Breast epithelium (tissue), 4 donors: ENCODE measurements at regions not wholly inside any gene's neighbourhood (a gene's known extent, or its start where the extent isn't known, plus 50 kb on each side); places are given as distances from the start of the nearest gene placed in this dataset.

Experiments
- DNase-seq, 2 donors: peaks; one replicate each; pipeline ENCODE4 v3.0.0-alpha.2; 2019; ENCODE audit warnings: low spot score in 2 of 2
- H3K27ac ChIP-seq, 2 donors: fragments of 200-600 bp; sonication (generic) in 1 of 2; one replicate each; pipeline ENCODE4 v1.5.1; 2016 to 2019; ENCODE audit warnings: mild to moderate bottlenecking in 1 of 2
- H3K27me3 ChIP-seq, 2 donors: fragments of 200-600 bp; sonication (generic) in 1 of 2; one replicate each; pipeline versions ENCODE4 v1.5.1 to v1.6.0; 2017 to 2019; ENCODE audit warnings: control low read depth in 1 of 2, mild to moderate bottlenecking in 1 of 2
- H3K36me3 ChIP-seq: fragments of 200-600 bp; one replicate; pipeline ENCODE4 v1.5.1; 2019
- H3K4me1 ChIP-seq, 2 donors: fragments of 200-600 bp; sonication (generic); one replicate each; pipeline ENCODE4 v1.5.1; 2016 to 2019; ENCODE audit warnings: control low read depth in 1 of 2
- H3K4me3 ChIP-seq, 3 donors: fragments of 200-600 bp; sonication (generic); 1 replicate in 2 of 3; 2 replicates in 1 of 3; pipeline ENCODE4 v1.5.1; 2016 to 2019; ENCODE audit warnings: mild to moderate bottlenecking in 3 of 3, moderate library complexity in 2 of 3
- H3K9me3 ChIP-seq, 2 donors: fragments of 200-600 bp; sonication (generic) in 1 of 2; one replicate each; pipeline ENCODE4 v1.5.1; 2016 to 2019; ENCODE audit warnings: control low read depth in 1 of 2
- CTCF ChIP-seq, 3 donors: fragments of 450-650 bp; IDR thresholded peaks; one replicate each; pipeline ENCODE4 v1.5.1; 2016 to 2017; ENCODE audit warnings: antibody characterized with exemption in 3 of 3, mild to moderate bottlenecking in 3 of 3, moderate library complexity in 3 of 3
- POLR2A ChIP-seq: fragments of 450-650 bp; IDR thresholded peaks from one replicate; pipeline ENCODE4 v1.6.1; 2016; ENCODE audit warnings: antibody characterized with exemption, mild to moderate bottlenecking, moderate library complexity
- POLR2AphosphoS5 ChIP-seq, 3 donors: sonication (generic); formaldehyde crosslinking; IDR thresholded peaks; one replicate each; pipeline ENCODE4 v1.6.1; 2017; ENCODE audit warnings: antibody characterized with exemption in 3 of 3
- intact Hi-C: fragments of 100-400 bp; cut with DNase I; formaldehyde crosslinking; loops from one replicate; pipeline ENCODE4 v1.15.1; 2023; ENCODE audit warnings: low total_unique reads

GRCh38 chr18:72233106-72233505 lies 311.0 kb downstream of the CBLN2 start:
- no peak for TF ChIP-seq POLR2AphosphoS5 (IDR thresholded peaks at IDR 0.05)
- TF ChIP-seq CTCF (IDR thresholded peaks at IDR 0.05) = no peak
- TF ChIP-seq POLR2A = no peak
- no peak overlapping the region for H3K4me3 ChIP-seq
- H3K27ac ChIP-seq = no peak overlapping the region

GRCh38 chr18:72232644-72233043 lies 311.5 kb downstream of the CBLN2 start:
- no peaks in the 10 kb centered on the region for H3K4me1 ChIP-seq
- H3K27me3 ChIP-seq = no peaks in the 10 kb centered on the region
- no peak for TF ChIP-seq POLR2AphosphoS5 (IDR thresholded peaks at IDR 0.05)
- no peak for TF ChIP-seq CTCF (IDR thresholded peaks at IDR 0.05)
- TF ChIP-seq POLR2A = no peak
- no peak overlapping the region for H3K4me3 ChIP-seq
- intact Hi-C loops = no loop called here
- no peaks in the 10 kb centered on the region for H3K36me3 ChIP-seq
- DNase-seq = no peak
- no peak overlapping the region for H3K27ac ChIP-seq
- no peaks in the 10 kb centered on the region for H3K9me3 ChIP-seq

More at GRCh38 chr18:72233106-72233505, 311.0 kb downstream of the CBLN2 start:
- DNase-seq = no peak
- no peaks in the 10 kb centered on the region for H3K36me3 ChIP-seq
- intact Hi-C loops = no loop called here
- no peaks in the 10 kb centered on the region for H3K9me3 ChIP-seq
- H3K27me3 ChIP-seq = no peaks in the 10 kb centered on the region
- no peaks in the 10 kb centered on the region for H3K4me1 ChIP-seq

- no peak for DNase-seq
- no peaks in the 10 kb centered on the region for H3K27me3 ChIP-seq
- intact Hi-C loops = no loop called here
- H3K27ac ChIP-seq = no peak overlapping the region
- no peaks in the 10 kb centered on the region for H3K36me3 ChIP-seq
- H3K4me1 ChIP-seq = no peaks in the 10 kb centered on the region
- no peaks in the 10 kb centered on the region for H3K9me3 ChIP-seq
- TF ChIP-seq POLR2A (no peak), POLR2AphosphoS5 (IDR thresholded peaks at IDR 0.05) (no peak), CTCF (IDR thresholded peaks at IDR 0.05) (no peak)
- H3K4me3 ChIP-seq = no peak overlapping the region
Observed at GRCh38 chr18:72225958-72226357, 318.2 kb downstream of the CBLN2 start.

GRCh38 chr18:72223733-72224132 lies 320.4 kb downstream of the CBLN2 start:
- no peak for TF ChIP-seq POLR2AphosphoS5 (IDR thresholded peaks at IDR 0.05)
- TF ChIP-seq CTCF (IDR thresholded peaks at IDR 0.05) = no peak
- TF ChIP-seq POLR2A = no peak
- H3K4me1 ChIP-seq = no peaks in the 10 kb centered on the region
- no peaks in the 10 kb centered on the region for H3K27me3 ChIP-seq
- no peak overlapping the region for H3K4me3 ChIP-seq
- no peak overlapping the region for H3K27ac ChIP-seq
- intact Hi-C loops = no loop called here
- no peak for DNase-seq
- H3K9me3 ChIP-seq = no peaks in the 10 kb centered on the region
- no peaks in the 10 kb centered on the region for H3K36me3 ChIP-seq

- Histone ChIP-seq H3K4me3 (peak overlapping the region in 1 of 3 donors; percentile 34), H3K27me3 (no peaks in the 10 kb centered on the region), H3K27ac (no peak overlapping the region), H3K4me1 (no peaks in the 10 kb centered on the region), H3K36me3 (no peaks in the 10 kb centered on the region), H3K9me3 (peaks cover 0 to 7% of the 10 kb centered on the region in 2 donors)
- TF ChIP-seq POLR2A = no peak
- TF ChIP-seq POLR2AphosphoS5 (IDR thresholded peaks at IDR 0.05) = no peak
- TF ChIP-seq CTCF (IDR thresholded peaks at IDR 0.05) = no peak
- intact Hi-C loops = no loop called here
- no peak for DNase-seq
Observed at GRCh38 chr18:72208920-72209676, 335.0 kb downstream of the CBLN2 start.
